HL-60 (cell line): ENCODE measurements at regions not wholly inside any gene's neighbourhood (a gene's known extent, or its start where the extent isn't known, plus 50 kb on each side); places are given as distances from the start of the nearest gene placed in this dataset.

Experiments used
- GABPA ChIP-seq: IDR thresholded peaks from 2 replicates; pipeline ENCODE4 v1.6.1; 2012; ENCODE audit warnings: low read depth
- POLR2AphosphoS5 ChIP-seq: IDR thresholded peaks from 2 replicates; pipeline ENCODE4 v1.6.1; 2012; ENCODE audit warnings: low read depth
- TF ChIP-seq, protein P1 (sequence below): IDR thresholded peaks from one replicate; pipeline ENCODE4 v1.5.1; 2011; ENCODE audit warnings: low read length, control low read depth, inconsistent platforms; ENCODE audit not compliant: insufficient read depth
- TF ChIP-seq, protein P2 (sequence below): IDR thresholded peaks from 2 replicates; pipeline ENCODE4 v1.6.1; 2012; ENCODE audit warnings: low read depth; ENCODE audit not compliant: insufficient replicate concordance

DNA sequence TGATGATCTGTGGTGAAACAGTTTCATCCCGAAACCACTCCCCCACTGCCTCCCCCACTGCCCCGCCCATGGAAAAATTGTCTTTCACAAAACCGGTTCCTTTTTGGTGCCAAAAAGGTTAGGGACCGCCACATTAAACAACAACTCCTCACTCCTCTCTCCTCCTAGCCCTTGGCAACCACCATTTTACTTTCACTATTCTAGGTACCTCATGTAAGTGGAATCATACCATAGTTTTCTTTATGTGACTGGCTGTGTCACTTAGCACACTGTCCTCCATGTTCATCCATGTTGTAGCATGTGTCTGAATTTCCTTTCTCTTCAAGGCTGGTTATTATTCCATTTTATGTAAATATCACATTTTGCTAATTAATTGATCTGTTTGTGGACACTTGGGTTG is 99.3 kb downstream of the UTRN start:
- TF ChIP-seq POLR2AphosphoS5 (no peak), GABPA (no peak)
- TF ChIP-seq, protein P1, sequence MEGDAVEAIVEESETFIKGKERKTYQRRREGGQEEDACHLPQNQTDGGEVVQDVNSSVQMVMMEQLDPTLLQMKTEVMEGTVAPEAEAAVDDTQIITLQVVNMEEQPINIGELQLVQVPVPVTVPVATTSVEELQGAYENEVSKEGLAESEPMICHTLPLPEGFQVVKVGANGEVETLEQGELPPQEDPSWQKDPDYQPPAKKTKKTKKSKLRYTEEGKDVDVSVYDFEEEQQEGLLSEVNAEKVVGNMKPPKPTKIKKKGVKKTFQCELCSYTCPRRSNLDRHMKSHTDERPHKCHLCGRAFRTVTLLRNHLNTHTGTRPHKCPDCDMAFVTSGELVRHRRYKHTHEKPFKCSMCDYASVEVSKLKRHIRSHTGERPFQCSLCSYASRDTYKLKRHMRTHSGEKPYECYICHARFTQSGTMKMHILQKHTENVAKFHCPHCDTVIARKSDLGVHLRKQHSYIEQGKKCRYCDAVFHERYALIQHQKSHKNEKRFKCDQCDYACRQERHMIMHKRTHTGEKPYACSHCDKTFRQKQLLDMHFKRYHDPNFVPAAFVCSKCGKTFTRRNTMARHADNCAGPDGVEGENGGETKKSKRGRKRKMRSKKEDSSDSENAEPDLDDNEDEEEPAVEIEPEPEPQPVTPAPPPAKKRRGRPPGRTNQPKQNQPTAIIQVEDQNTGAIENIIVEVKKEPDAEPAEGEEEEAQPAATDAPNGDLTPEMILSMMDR, result no peak
- TF ChIP-seq, protein P2, sequence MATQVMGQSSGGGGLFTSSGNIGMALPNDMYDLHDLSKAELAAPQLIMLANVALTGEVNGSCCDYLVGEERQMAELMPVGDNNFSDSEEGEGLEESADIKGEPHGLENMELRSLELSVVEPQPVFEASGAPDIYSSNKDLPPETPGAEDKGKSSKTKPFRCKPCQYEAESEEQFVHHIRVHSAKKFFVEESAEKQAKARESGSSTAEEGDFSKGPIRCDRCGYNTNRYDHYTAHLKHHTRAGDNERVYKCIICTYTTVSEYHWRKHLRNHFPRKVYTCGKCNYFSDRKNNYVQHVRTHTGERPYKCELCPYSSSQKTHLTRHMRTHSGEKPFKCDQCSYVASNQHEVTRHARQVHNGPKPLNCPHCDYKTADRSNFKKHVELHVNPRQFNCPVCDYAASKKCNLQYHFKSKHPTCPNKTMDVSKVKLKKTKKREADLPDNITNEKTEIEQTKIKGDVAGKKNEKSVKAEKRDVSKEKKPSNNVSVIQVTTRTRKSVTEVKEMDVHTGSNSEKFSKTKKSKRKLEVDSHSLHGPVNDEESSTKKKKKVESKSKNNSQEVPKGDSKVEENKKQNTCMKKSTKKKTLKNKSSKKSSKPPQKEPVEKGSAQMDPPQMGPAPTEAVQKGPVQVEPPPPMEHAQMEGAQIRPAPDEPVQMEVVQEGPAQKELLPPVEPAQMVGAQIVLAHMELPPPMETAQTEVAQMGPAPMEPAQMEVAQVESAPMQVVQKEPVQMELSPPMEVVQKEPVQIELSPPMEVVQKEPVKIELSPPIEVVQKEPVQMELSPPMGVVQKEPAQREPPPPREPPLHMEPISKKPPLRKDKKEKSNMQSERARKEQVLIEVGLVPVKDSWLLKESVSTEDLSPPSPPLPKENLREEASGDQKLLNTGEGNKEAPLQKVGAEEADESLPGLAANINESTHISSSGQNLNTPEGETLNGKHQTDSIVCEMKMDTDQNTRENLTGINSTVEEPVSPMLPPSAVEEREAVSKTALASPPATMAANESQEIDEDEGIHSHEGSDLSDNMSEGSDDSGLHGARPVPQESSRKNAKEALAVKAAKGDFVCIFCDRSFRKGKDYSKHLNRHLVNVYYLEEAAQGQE, result no peak
